Tibial nerve (tissue), 4 donors: ENCODE measurements at regions not wholly inside any gene's neighbourhood (a gene's known extent, or its start where the extent isn't known, plus 50 kb on each side); places are given as distances from the start of the nearest gene placed in this dataset.

Experiments used
- DNase-seq, 2 donors: peaks; one replicate each; pipeline ENCODE4 v3.0.0-alpha.2; 2019; ENCODE audit warnings: low spot score in 2 of 2
- H3K27ac ChIP-seq, 4 donors: fragments of 200-600 bp; sonication (generic) in 3 of 4; one replicate each; pipeline ENCODE4 v1.5.1; 2017 to 2019; ENCODE audit warnings: mild to moderate bottlenecking in 1 of 4
- H3K27me3 ChIP-seq, 2 donors: fragments of 200-600 bp; sonication (generic) in 1 of 2; one replicate each; pipeline versions ENCODE4 v1.5.1 to v1.6.0; 2017 to 2019
- H3K36me3 ChIP-seq, 3 donors: fragments of 200-600 bp; sonication (generic); one replicate each; pipeline ENCODE4 v1.5.1; 2018 to 2019
- H3K4me1 ChIP-seq, 4 donors: fragments of 200-600 bp; sonication (generic) in 3 of 4; one replicate each; pipeline ENCODE4 v1.5.1; 2017 to 2019
- H3K4me3 ChIP-seq, 4 donors: fragments of 200-600 bp; sonication (generic) in 3 of 4; one replicate each; pipeline ENCODE4 v1.5.1; 2017 to 2019; ENCODE audit warnings: mild to moderate bottlenecking in 1 of 4, moderate library complexity in 1 of 4
- H3K9me3 ChIP-seq, 4 donors: fragments of 200-600 bp; sonication (generic) in 3 of 4; one replicate each; pipeline ENCODE4 v1.5.1; 2017 to 2019
- CTCF ChIP-seq, 5 experiments: fragments of 200-600 bp in 3 of 5; fragments of 450-650 bp in 2 of 5; sonication (generic) in 3 of 5; IDR thresholded peaks; one replicate each; pipeline ENCODE4 v1.5.1; 2016 to 2019; ENCODE audit warnings: antibody characterized with exemption in 5 of 5, mild to moderate bottlenecking in 3 of 5, moderate library complexity in 2 of 5
- EP300 ChIP-seq, 2 donors: sonication (generic); formaldehyde crosslinking; IDR thresholded peaks; one replicate each; pipeline ENCODE4 v1.6.1; 2017; ENCODE audit warnings: antibody characterized with exemption in 2 of 2, mild to moderate bottlenecking in 1 of 2
- POLR2A ChIP-seq, 2 donors: fragments of 450-650 bp; IDR thresholded peaks; one replicate each; pipeline ENCODE4 v1.6.1; 2017; ENCODE audit warnings: antibody characterized with exemption in 2 of 2, mild to moderate bottlenecking in 2 of 2, moderate library complexity in 2 of 2
- WGBS, 2 donors: methylation state at CpG; one replicate each; pipeline ENCODE4 v1.1.5; 2018; 5-methylcytosine and 5-hydroxymethylcytosine counted together

- DNase-seq, result no peak
- no peak for TF ChIP-seq CTCF (IDR thresholded peaks at IDR 0.05)
- H3K36me3 ChIP-seq, result no peaks in the 10 kb centered on the region
- H3K27me3 ChIP-seq, result no peaks in the 10 kb centered on the region
- H3K27ac ChIP-seq, result no peak overlapping the region
- H3K4me1 ChIP-seq, result no peaks in the 10 kb centered on the region
- H3K9me3 ChIP-seq, result no peaks in the 10 kb centered on the region
- no peak overlapping the region for H3K4me3 ChIP-seq
These were observed 246.7 kb upstream of the DIPK2B start for GRCh38 chrX:45447331-45447730.

DNA sequence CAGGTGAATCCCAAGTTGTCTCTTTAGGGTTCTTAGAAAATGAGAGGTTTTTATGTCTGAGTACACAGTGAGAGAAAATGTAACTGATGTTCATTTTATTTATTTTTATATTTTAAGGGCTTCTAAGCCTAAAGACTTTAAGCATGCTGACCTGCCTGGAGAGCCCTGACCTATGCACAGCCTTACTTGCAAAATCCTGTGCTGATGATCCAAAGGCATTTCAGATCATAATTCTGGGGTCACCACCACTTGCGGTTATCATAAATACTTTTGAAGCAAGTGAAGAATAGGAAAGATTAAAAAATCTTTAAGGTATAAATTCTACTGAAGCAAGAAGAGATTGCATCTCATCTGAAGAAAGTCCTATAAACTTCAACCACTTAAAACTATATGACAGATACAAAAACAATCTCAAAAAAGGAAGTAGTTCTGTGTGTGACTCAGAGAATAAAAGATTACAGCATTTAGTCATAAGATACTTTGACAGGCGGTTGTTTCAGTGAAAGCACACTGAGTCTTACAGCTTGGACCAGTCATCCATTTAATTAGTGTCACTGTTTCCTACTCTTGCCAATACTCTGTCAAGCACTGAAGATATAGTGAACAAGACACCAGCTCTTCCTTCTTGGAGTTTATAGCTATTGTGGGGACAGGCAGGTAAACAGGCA lies 245.2 kb upstream of the DIPK2B start:
- Histone ChIP-seq H3K27me3 (no peaks in the 10 kb centered on the region), H3K9me3 (no peaks in the 10 kb centered on the region), H3K4me3 (no peak overlapping the region), H3K4me1 (no peaks in the 10 kb centered on the region), H3K36me3 (no peaks in the 10 kb centered on the region), H3K27ac (no peak overlapping the region)
- no peak for DNase-seq
- 67 to 78% methylated on average over 2 of the region's 2 CpGs for WGBS, 2 donors
- TF ChIP-seq EP300 (IDR thresholded peaks at IDR 0.05), result no peak
- no peak for TF ChIP-seq POLR2A (IDR thresholded peaks at IDR 0.05)
- no peak for TF ChIP-seq CTCF (IDR thresholded peaks at IDR 0.05)

DNA sequence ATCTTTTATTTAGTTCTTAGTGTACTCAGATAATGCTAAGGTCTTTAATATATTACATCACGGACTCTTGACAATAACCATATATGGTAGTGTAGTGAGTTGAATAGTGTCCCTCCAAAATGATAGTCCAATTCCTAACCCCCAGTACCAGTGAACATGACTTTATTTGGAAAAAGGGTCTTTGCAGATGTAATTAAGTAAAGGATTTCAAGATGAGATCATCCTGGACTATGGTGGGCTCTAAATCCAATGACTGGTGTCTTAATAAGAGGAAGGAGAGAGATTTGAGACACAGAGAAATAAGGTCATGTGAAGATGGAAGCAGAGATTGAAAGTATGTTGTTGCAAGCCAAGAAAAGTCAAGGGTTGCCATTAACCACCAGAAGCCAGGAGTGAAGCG lies 236.5 kb upstream of the DIPK2B start:
- WGBS, 2 donors, result 68 to 72% methylated on average over 2 of the region's 2 CpGs
- Histone ChIP-seq H3K4me3 (no peak overlapping the region), H3K36me3 (no peaks in the 10 kb centered on the region), H3K4me1 (no peaks in the 10 kb centered on the region), H3K27me3 (no peaks in the 10 kb centered on the region), H3K9me3 (no peaks in the 10 kb centered on the region), H3K27ac (no peak overlapping the region)
- DNase-seq, result no peak
- TF ChIP-seq POLR2A (IDR thresholded peaks at IDR 0.05) (no peak), EP300 (IDR thresholded peaks at IDR 0.05) (no peak), CTCF (IDR thresholded peaks at IDR 0.05) (no peak)

GRCh38 chrX:45435481-45435880 lies 234.8 kb upstream of the DIPK2B start:
- TF ChIP-seq POLR2A (IDR thresholded peaks at IDR 0.05) (no peak), EP300 (IDR thresholded peaks at IDR 0.05) (no peak), CTCF (IDR thresholded peaks at IDR 0.05) (no peak)
- no peak for DNase-seq

DNA sequence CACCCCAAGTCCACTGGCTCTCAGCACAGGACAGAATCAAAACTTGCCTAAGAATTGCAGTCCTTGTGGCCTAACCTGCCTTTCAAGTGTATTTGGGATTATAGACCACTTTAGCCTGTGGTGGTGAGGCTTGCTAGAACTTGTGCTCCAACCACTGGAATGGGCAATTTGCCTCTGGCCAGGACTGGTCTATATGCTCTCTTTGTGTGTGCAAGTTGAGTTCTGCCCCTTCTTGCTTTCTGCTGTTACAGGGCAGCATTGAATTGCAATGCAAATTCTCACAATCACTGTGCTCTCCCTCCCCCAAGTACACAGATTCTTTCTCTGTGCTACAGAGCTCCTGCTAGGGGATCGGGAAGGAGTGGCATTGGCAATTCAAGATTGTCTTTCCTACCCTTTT lies 233.6 kb upstream of the DIPK2B start:
- Histone ChIP-seq H3K9me3 (no peaks in the 10 kb centered on the region), H3K27ac (no peak overlapping the region), H3K36me3 (no peaks in the 10 kb centered on the region), H3K4me3 (no peak overlapping the region), H3K27me3 (no peaks in the 10 kb centered on the region), H3K4me1 (no peaks in the 10 kb centered on the region)
- TF ChIP-seq CTCF (IDR thresholded peaks at IDR 0.05) (no peak), POLR2A (IDR thresholded peaks at IDR 0.05) (no peak), EP300 (IDR thresholded peaks at IDR 0.05) (no peak)
- DNase-seq, result no peak
- 42 to 50% methylated on average over 1 of the region's 1 CpG for WGBS, 2 donors

More at GRCh38 chrX:45435481-45435880, 234.8 kb upstream of the DIPK2B start:
- Histone ChIP-seq H3K4me1 (no peaks in the 10 kb centered on the region), H3K9me3 (no peaks in the 10 kb centered on the region), H3K36me3 (no peaks in the 10 kb centered on the region), H3K27ac (no peak overlapping the region), H3K27me3 (no peaks in the 10 kb centered on the region), H3K4me3 (no peak overlapping the region)
